ENCODE measurements at regions not wholly inside any gene's neighbourhood (a gene's known extent, or its start where the extent isn't known, plus 50 kb on each side); places are given as distances from the start of the nearest gene placed in this dataset.
"Not testable (repeated sequence)": the region's sequence is repeated elsewhere in the genome, so short reads cannot be mapped to it uniquely, and the experiment has no call there.

- DNase-seq = no peak
These were observed 959.6 kb downstream of the SLC4A3 start for GRCh38 chr2:220586980-220587530.

- no peak for DNase-seq
These were observed 960.7 kb downstream of the SLC4A3 start for GRCh38 chr2:220588148-220588547.

- no peak for DNase-seq
These were observed 963.0 kb downstream of the SLC4A3 start for GRCh38 chr2:220590476-220590875.

- no peak for DNase-seq
These were observed 966.1 kb downstream of the SLC4A3 start for GRCh38 chr2:220593526-220593925.

- DNase-seq = no peak
These were observed 970.4 kb downstream of the EPHA4 start for GRCh38 chr2:220601674-220602073.

- not testable (repeated sequence) for DNase-seq
These were observed 959.1 kb downstream of the EPHA4 start for GRCh38 chr2:220613004-220613403.

- no peak for DNase-seq
These were observed 958.0 kb downstream of the EPHA4 start for GRCh38 chr2:220614064-220614463.

GRCh38 chr2:220619525-220620220 lies 952.4 kb downstream of the EPHA4 start:
- no peak for DNase-seq

- no peak for DNase-seq
These were observed 945.5 kb downstream of the EPHA4 start for GRCh38 chr2:220626603-220627002.

GRCh38 chr2:220628252-220628651 lies 943.9 kb downstream of the EPHA4 start:
- no peak for DNase-seq

- DNase-seq = no peak
These were observed 931.0 kb downstream of the EPHA4 start for GRCh38 chr2:220641137-220641536.

GRCh38 chr2:220646424-220646823 lies 925.7 kb downstream of the EPHA4 start:
- DNase-seq = no peak

GRCh38 chr2:220648628-220649027 lies 923.5 kb downstream of the EPHA4 start:
- DNase-seq = no peak

- DNase-seq = no peak
These were observed 918.3 kb downstream of the EPHA4 start for GRCh38 chr2:220653776-220654175.

GRCh38 chr2:220654322-220654721 lies 917.8 kb downstream of the EPHA4 start:
- no peak for DNase-seq

GRCh38 chr2:220660277-220661145 lies 911.6 kb downstream of the EPHA4 start:
- DNase-seq = no peak

- DNase-seq = no peak
These were observed 909.7 kb downstream of the EPHA4 start for GRCh38 chr2:220662431-220662830.

GRCh38 chr2:220663065-220663464 lies 909.0 kb downstream of the EPHA4 start:
- DNase-seq = no peak

- DNase-seq = no peak
These were observed 907.6 kb downstream of the EPHA4 start for GRCh38 chr2:220664272-220665107.

GRCh38 chr2:220665108-220665471 lies 907.0 kb downstream of the EPHA4 start:
- no peak for DNase-seq

GRCh38 chr2:220669324-220669723 lies 902.8 kb downstream of the EPHA4 start:
- DNase-seq = no peak

GRCh38 chr2:220670511-220670910 lies 901.6 kb downstream of the EPHA4 start:
- no peak for DNase-seq

Measured in activated T-cell treated with anti-CD3 and anti-CD28 coated beads, Interleukin-2, amount 50 U/mL, for 1 hour (primary cell).